Mesenchymal stem cell (in vitro differentiated cells and primary cell): ENCODE measurements at regions not wholly inside any gene's neighbourhood (a gene's known extent, or its start where the extent isn't known, plus 50 kb on each side); places are given as distances from the start of the nearest gene placed in this dataset.

ENCODE experiments used
- DNase-seq: peaks from one replicate; pipeline ENCODE4 v3.0.0-alpha.2; 2013
- H2AFZ ChIP-seq: one replicate; pipeline ENCODE4 v1.6.1; 2013; ENCODE audit warnings: low read depth, mild to moderate bottlenecking, control low read depth, inconsistent platforms, low read length, moderate library complexity
- H2AK5ac ChIP-seq: 2 replicates; pipeline ENCODE4 v1.6.1; 2013; ENCODE audit warnings: low read length, moderate library complexity, mild to moderate bottlenecking, inconsistent platforms; ENCODE audit not compliant: severe bottlenecking
- H2BK120ac ChIP-seq: one replicate; pipeline ENCODE4 v1.6.1; 2013; ENCODE audit warnings: low read depth, mild to moderate bottlenecking, inconsistent platforms, low read length, moderate library complexity
- H2BK12ac ChIP-seq, 2 experiments: one replicate each; pipeline ENCODE4 v1.6.1; 2013; ENCODE audit warnings: inconsistent platforms in 2 of 2, low read length in 2 of 2, mild to moderate bottlenecking in 2 of 2, moderate library complexity in 2 of 2, control low read depth in 1 of 2
- H2BK15ac ChIP-seq: one replicate; pipeline ENCODE4 v1.6.1; 2013; ENCODE audit warnings: mild to moderate bottlenecking, low read depth, inconsistent platforms; ENCODE audit not compliant: poor library complexity, severe bottlenecking
- H2BK5ac ChIP-seq: 2 replicates; pipeline ENCODE4 v1.6.1; 2013; ENCODE audit warnings: low read depth, mild to moderate bottlenecking, low read length, control low read depth, inconsistent platforms; ENCODE audit not compliant: poor library complexity, severe bottlenecking
- H3K14ac ChIP-seq, 2 experiments: one replicate each; pipeline ENCODE4 v1.6.1; 2013; ENCODE audit warnings: inconsistent platforms in 2 of 2, low read length in 2 of 2, control low read depth in 1 of 2, mild to moderate bottlenecking in 1 of 2, moderate library complexity in 1 of 2
- H3K18ac ChIP-seq, 2 experiments: one replicate each; pipeline ENCODE4 v1.6.1; 2013; ENCODE audit warnings: inconsistent platforms in 2 of 2, low read length in 2 of 2, control low read depth in 1 of 2, low read depth in 1 of 2, mild to moderate bottlenecking in 1 of 2
- H3K23ac ChIP-seq, 2 experiments: one replicate each; pipeline ENCODE4 v1.6.1; 2013; ENCODE audit warnings: inconsistent platforms in 2 of 2, low read length in 2 of 2, mild to moderate bottlenecking in 2 of 2, moderate library complexity in 2 of 2, control low read depth in 1 of 2
- H3K27ac ChIP-seq: 2 replicates; pipeline ENCODE4 v1.5.1; 2013; ENCODE audit warnings: mild to moderate bottlenecking, moderate library complexity, low read length, control low read depth, inconsistent platforms; ENCODE audit not compliant: poor library complexity, severe bottlenecking
- H3K27me3 ChIP-seq, 2 experiments: 2 replicates each; pipeline versions ENCODE4 v1.6.1 to v1.7.0; 2013; ENCODE audit warnings: low read length in 2 of 2, mild to moderate bottlenecking in 2 of 2, moderate library complexity in 2 of 2, control low read depth in 1 of 2, inconsistent platforms in 1 of 2; ENCODE audit not compliant: control insufficient read depth in 1 of 2, insufficient read depth in 1 of 2
- H3K36me3 ChIP-seq, 2 experiments: 2 replicates each; pipeline versions ENCODE4 v1.6.1 to v1.7.0; 2013; ENCODE audit warnings: low read length in 2 of 2, control low read depth in 1 of 2, inconsistent platforms in 1 of 2, low read depth in 1 of 2, mild to moderate bottlenecking in 1 of 2; ENCODE audit not compliant: insufficient read depth in 2 of 2, control insufficient read depth in 1 of 2
- H3K4ac ChIP-seq, 2 experiments: one replicate each; pipeline ENCODE4 v1.6.1; 2013; ENCODE audit warnings: inconsistent platforms in 2 of 2, low read length in 2 of 2, mild to moderate bottlenecking in 2 of 2, moderate library complexity in 2 of 2, control low read depth in 1 of 2, low read depth in 1 of 2
- H3K4me1 ChIP-seq: 2 replicates; pipeline ENCODE4 v1.6.1; 2013; ENCODE audit warnings: low read depth, low read length, control low read depth; ENCODE audit not compliant: control insufficient read depth, insufficient read depth
- H3K4me2 ChIP-seq: 2 replicates; pipeline ENCODE4 v1.6.1; 2013; ENCODE audit warnings: low read length, mild to moderate bottlenecking, inconsistent platforms; ENCODE audit not compliant: poor library complexity, severe bottlenecking
- H3K4me3 ChIP-seq, 2 experiments: 2 replicates each; pipeline versions ENCODE4 v1.5.1 to v1.7.0; 2013; ENCODE audit warnings: low read length in 2 of 2, mild to moderate bottlenecking in 2 of 2, control low read depth in 1 of 2, low read depth in 1 of 2; ENCODE audit not compliant: insufficient read depth in 1 of 2
- H3K79me1 ChIP-seq: replicated peaks from 2 replicates; pipeline ENCODE4 v1.6.1; 2013; ENCODE audit warnings: mild to moderate bottlenecking, control low read depth, low read length, inconsistent platforms; ENCODE audit not compliant: poor library complexity, severe bottlenecking
- H3K9ac ChIP-seq: 2 replicates; pipeline ENCODE4 v1.7.0; 2013; ENCODE audit warnings: mild to moderate bottlenecking, low read length, moderate library complexity
- H3K9me3 ChIP-seq: 2 replicates; pipeline ENCODE4 v1.7.0; 2013; ENCODE audit warnings: mild to moderate bottlenecking, low read length; ENCODE audit not compliant: control insufficient read depth
- H4K8ac ChIP-seq: one replicate; pipeline ENCODE4 v1.6.1; 2013; ENCODE audit warnings: inconsistent platforms, mild to moderate bottlenecking, low read length, moderate library complexity
- H4K91ac ChIP-seq: one replicate; pipeline ENCODE4 v1.6.1; 2013; ENCODE audit warnings: mild to moderate bottlenecking, low read length, inconsistent platforms
- WGBS: methylation state at CpG from one replicate; pipeline ENCODE4 v1.1.7; 2013; ENCODE audit warnings: mixed read lengths; 5-methylcytosine and 5-hydroxymethylcytosine counted together

- H2BK120ac ChIP-seq: no peak overlapping the region
- no peak overlapping the region for H4K8ac ChIP-seq
- H3K23ac ChIP-seq: no peak overlapping the region
- H3K4me3 ChIP-seq: no peak overlapping the region
- no peak overlapping the region for H2BK5ac ChIP-seq
- no peaks in the 10 kb centered on the region for H3K4me1 ChIP-seq
- no peaks in the 10 kb centered on the region for H3K79me1 ChIP-seq
- no peaks in the 10 kb centered on the region for H3K27me3 ChIP-seq
- H4K91ac ChIP-seq: no peak overlapping the region
- no peak overlapping the region for H3K9ac ChIP-seq
- no peak overlapping the region for H3K18ac ChIP-seq
- no peak overlapping the region for H2BK15ac ChIP-seq
- no peak overlapping the region for H3K14ac ChIP-seq
- H2AFZ ChIP-seq: no peak overlapping the region
- no peak overlapping the region for H2AK5ac ChIP-seq
- 0% methylated on average over 1 of the region's 3 CpGs for whole genome bisulfite sequencing
- DNase-seq: peak; percentile 93
- no peak overlapping the region for H3K4ac ChIP-seq
- H3K4me2 ChIP-seq: peak overlapping the region; percentile 9
- no peaks in the 10 kb centered on the region for H3K36me3 ChIP-seq
- H3K27ac ChIP-seq: no peak overlapping the region
- H3K9me3 ChIP-seq: no peaks in the 10 kb centered on the region
- no peak overlapping the region for H2BK12ac ChIP-seq
These were observed 294.1 kb downstream of the STIM2 start for GRCh38 chr4:27154706-27155105.

GRCh38 chr4:27161191-27161590, 300.6 kb downstream of the STIM2 start:
- WGBS: 92% methylated on average over 2 of the region's 4 CpGs
- no peak overlapping the region for H2BK5ac ChIP-seq
- no peak overlapping the region for H3K4me2 ChIP-seq
- DNase-seq: no peak
- H2BK12ac ChIP-seq: no peak overlapping the region
- no peak overlapping the region for H3K9ac ChIP-seq
- no peaks in the 10 kb centered on the region for H3K36me3 ChIP-seq
- no peak overlapping the region for H2AFZ ChIP-seq
- H2BK120ac ChIP-seq: no peak overlapping the region
- H3K27ac ChIP-seq: no peak overlapping the region
- no peaks in the 10 kb centered on the region for H3K79me1 ChIP-seq
- peaks cover 0 to 6% of the 10 kb centered on the region in 2 experiments for H3K27me3 ChIP-seq
- no peak overlapping the region for H2AK5ac ChIP-seq
- H3K14ac ChIP-seq: no peak overlapping the region
- H3K4me3 ChIP-seq: no peak overlapping the region
- H3K23ac ChIP-seq: no peak overlapping the region
- no peak overlapping the region for H2BK15ac ChIP-seq
- H4K91ac ChIP-seq: no peak overlapping the region
- no peak overlapping the region for H3K18ac ChIP-seq
- H3K4me1 ChIP-seq: no peaks in the 10 kb centered on the region
- no peak overlapping the region for H3K4ac ChIP-seq
- H3K9me3 ChIP-seq: no peaks in the 10 kb centered on the region
- no peak overlapping the region for H4K8ac ChIP-seq

- Histone ChIP-seq H4K8ac (no peak overlapping the region), H2AK5ac (no peak overlapping the region), H2BK12ac (no peak overlapping the region), H3K9ac (no peak overlapping the region), H3K4me2 (no peak overlapping the region), H3K79me1 (no peaks in the 10 kb centered on the region), H2BK120ac (no peak overlapping the region), H3K27ac (no peak overlapping the region), H3K18ac (no peak overlapping the region), H4K91ac (no peak overlapping the region), H2BK5ac (no peak overlapping the region), H3K9me3 (no peaks in the 10 kb centered on the region), H3K14ac (no peak overlapping the region), H3K36me3 (no peaks in the 10 kb centered on the region), H3K4me3 (no peak overlapping the region), H2BK15ac (no peak overlapping the region), H3K4ac (no peak overlapping the region), H3K27me3 (peaks cover 7 to 9% of the 10 kb centered on the region in 2 experiments), H3K4me1 (no peaks in the 10 kb centered on the region), H2AFZ (no peak overlapping the region), H3K23ac (no peak overlapping the region)
- DNase-seq: no peak
- 88% methylated on average over 1 of the region's 1 CpG for WGBS
These were observed 308.1 kb downstream of the STIM2 start for GRCh38 chr4:27168783-27169182.

GRCh38 chr4:27173280-27173679, 312.6 kb downstream of the STIM2 start:
- H2AK5ac ChIP-seq: no peak overlapping the region
- no peaks in the 10 kb centered on the region for H3K9me3 ChIP-seq
- no peak overlapping the region for H3K23ac ChIP-seq
- no peak overlapping the region for H2AFZ ChIP-seq
- H3K4me2 ChIP-seq: no peak overlapping the region
- H3K14ac ChIP-seq: no peak overlapping the region
- H3K4ac ChIP-seq: no peak overlapping the region
- no peak overlapping the region for H3K27ac ChIP-seq
- H4K8ac ChIP-seq: no peak overlapping the region
- WGBS: 82% methylated on average over 7 of the region's 7 CpGs
- H3K9ac ChIP-seq: no peak overlapping the region
- no peak overlapping the region for H2BK15ac ChIP-seq
- H4K91ac ChIP-seq: no peak overlapping the region
- H3K18ac ChIP-seq: no peak overlapping the region
- no peak overlapping the region for H3K4me3 ChIP-seq
- H3K79me1 ChIP-seq: no peaks in the 10 kb centered on the region
- no peaks in the 10 kb centered on the region for H3K36me3 ChIP-seq
- DNase-seq: no peak
- peaks cover 2 to 5% of the 10 kb centered on the region in 2 experiments for H3K27me3 ChIP-seq
- no peak overlapping the region for H2BK12ac ChIP-seq
- no peak overlapping the region for H2BK5ac ChIP-seq
- H2BK120ac ChIP-seq: no peak overlapping the region
- H3K4me1 ChIP-seq: no peaks in the 10 kb centered on the region
